ENCODE measurements at regions not wholly inside any gene's neighbourhood (a gene's known extent, or its start where the extent isn't known, plus 50 kb on each side); places are given as distances from the start of the nearest gene placed in this dataset.

GRCh38 chr6:109297406-109298110 lies 84.7 kb downstream of the CD164 start:
- TF ChIP-seq POLR2A (IDR thresholded peaks at IDR 0.05; ENCODE audit: low read depth) (no peak), CTCF (IDR thresholded peaks at IDR 0.05) (no peak), POLR2AphosphoS5 (IDR thresholded peaks at IDR 0.05) (no peak)
